22Rv1 (cell line): ENCODE measurements at regions not wholly inside any gene's neighbourhood (a gene's known extent, or its start where the extent isn't known, plus 50 kb on each side); places are given as distances from the start of the nearest gene placed in this dataset.

Experiments
- CTCF ChIP-seq: fragments of 450-650 bp; IDR thresholded peaks from 2 replicates; pipeline ENCODE4 v1.5.1; 2017; ENCODE audit warnings: mild to moderate bottlenecking
- ZFX ChIP-seq: fragments of 450-650 bp; IDR thresholded peaks from 2 replicates; pipeline ENCODE4 v1.6.1; 2017; ENCODE audit warnings: antibody characterized with exemption, borderline replicate concordance

GRCh38 chr22:27407369-27407985, 394.1 kb downstream of the MN1 start:
- TF ChIP-seq CTCF (no peak), ZFX (no peak)
